ENCODE measurements at regions not wholly inside any gene's neighbourhood (a gene's known extent, or its start where the extent isn't known, plus 50 kb on each side); places are given as distances from the start of the nearest gene placed in this dataset.

DNA sequence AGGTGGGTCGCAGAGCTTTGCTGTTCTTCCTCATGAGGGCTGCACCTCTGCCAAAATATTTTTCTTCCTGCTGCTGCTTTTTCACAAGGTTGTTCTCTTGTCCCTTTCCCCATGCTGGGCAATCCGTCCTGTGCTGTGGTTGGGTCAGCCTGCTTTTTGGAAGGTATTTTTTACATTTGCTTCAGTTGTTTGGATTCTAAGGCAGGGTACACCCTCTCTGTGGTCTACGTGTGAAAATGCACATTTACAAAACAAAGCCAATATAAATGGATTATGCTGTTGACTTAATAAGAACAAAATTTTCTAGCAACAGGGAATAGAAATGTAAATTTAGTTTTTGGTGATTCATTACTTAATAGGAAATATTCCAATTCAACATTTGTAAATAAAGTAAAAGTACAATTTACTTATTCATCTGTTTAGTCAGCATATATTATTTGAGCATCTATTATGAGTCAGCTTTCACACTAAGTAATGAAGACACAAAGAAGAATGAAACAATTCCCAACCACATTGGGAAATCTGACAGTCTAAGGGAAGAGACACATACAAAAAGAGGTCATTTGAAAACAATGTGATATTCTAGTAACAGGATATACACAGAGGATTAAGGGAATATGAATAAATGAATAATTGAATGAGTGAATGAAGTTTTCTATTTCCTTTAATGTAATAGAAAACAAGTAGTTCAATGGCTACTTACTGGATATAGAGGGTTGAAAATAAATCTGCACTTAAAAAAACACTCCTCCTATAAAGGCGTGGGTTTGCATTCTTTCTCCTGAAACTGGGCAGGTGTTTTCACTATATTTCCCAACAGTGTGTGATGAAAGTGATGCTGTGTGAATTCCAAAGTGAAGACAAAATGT is 94.6 kb upstream of the PRICKLE1 start:
- Histone ChIP-seq H3K4me1 (ENCODE audit: control insufficient read depth, insufficient read depth, low read length) (peaks cover 5% of the 10 kb centered on the region), H3K4me3 (ENCODE audit: low read length) (no peak overlapping the region), H3K9ac (ENCODE audit: low read length) (no peak overlapping the region), H3K27me3 (ENCODE audit: control insufficient read depth, insufficient read depth, low read length) (no peaks in the 10 kb centered on the region), H3K27ac (ENCODE audit: low read depth, low read length) (no peak overlapping the region), H3K36me3 (ENCODE audit: control insufficient read depth, insufficient read depth, low read length) (no peaks in the 10 kb centered on the region)

DNA sequence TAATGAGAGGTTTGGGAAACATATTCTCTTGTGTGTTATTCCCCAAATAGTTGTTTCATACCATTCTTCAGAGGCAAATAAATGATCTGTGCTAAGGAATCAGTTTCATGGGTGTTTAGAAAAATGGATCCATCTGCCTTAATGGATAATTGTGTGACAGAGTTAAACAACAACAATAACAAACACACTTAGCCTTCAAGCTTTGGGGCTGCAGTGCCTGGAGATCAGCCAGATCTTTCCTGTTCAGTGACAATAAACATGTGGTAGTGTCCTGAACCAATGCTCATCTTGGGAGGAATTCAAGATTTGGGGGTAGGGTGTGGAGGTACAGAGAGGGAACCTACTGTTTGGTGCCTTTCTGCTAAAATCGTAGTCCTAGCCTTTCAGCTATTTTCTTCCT is 93.7 kb upstream of the PRICKLE1 start:
- Histone ChIP-seq H3K4me3 (ENCODE audit: low read length) (no peak overlapping the region), H3K4me1 (ENCODE audit: control insufficient read depth, insufficient read depth, low read length) (peaks cover 7% of the 10 kb centered on the region), H3K9ac (ENCODE audit: low read length) (no peak overlapping the region), H3K27ac (ENCODE audit: low read depth, low read length) (no peak overlapping the region), H3K36me3 (ENCODE audit: control insufficient read depth, insufficient read depth, low read length) (no peaks in the 10 kb centered on the region), H3K27me3 (ENCODE audit: control insufficient read depth, insufficient read depth, low read length) (no peaks in the 10 kb centered on the region)

DNA sequence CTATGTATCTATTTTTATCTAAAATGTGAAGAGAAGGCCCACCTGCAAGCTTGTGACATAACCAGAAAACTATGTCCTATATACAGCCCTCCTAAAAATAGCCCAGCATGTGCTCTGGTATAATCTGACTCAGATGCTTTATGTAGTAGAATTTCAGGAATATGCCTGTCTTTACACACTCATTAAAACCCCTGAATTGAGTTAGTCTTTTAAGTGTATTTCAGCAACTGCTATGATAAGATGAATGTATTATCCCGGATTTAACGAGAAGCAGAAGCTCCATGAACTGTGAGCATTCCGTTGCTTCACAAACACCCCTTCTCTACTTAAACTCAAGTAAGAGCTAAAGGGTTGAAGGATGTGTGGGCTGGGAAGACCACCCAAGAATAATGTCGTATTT is 89.9 kb upstream of the PRICKLE1 start:
- H3K27me3 ChIP-seq (ENCODE audit: control insufficient read depth, insufficient read depth, low read length), result no peaks in the 10 kb centered on the region
- H3K36me3 ChIP-seq (ENCODE audit: control insufficient read depth, insufficient read depth, low read length), result no peaks in the 10 kb centered on the region
- no peak overlapping the region for H3K4me3 ChIP-seq (ENCODE audit: low read length)
- H3K9ac ChIP-seq (ENCODE audit: low read length), result no peak overlapping the region
- no peak overlapping the region for H3K27ac ChIP-seq (ENCODE audit: low read depth, low read length)
- H3K4me1 ChIP-seq (ENCODE audit: control insufficient read depth, insufficient read depth, low read length), result peaks cover 7% of the 10 kb centered on the region

DNA sequence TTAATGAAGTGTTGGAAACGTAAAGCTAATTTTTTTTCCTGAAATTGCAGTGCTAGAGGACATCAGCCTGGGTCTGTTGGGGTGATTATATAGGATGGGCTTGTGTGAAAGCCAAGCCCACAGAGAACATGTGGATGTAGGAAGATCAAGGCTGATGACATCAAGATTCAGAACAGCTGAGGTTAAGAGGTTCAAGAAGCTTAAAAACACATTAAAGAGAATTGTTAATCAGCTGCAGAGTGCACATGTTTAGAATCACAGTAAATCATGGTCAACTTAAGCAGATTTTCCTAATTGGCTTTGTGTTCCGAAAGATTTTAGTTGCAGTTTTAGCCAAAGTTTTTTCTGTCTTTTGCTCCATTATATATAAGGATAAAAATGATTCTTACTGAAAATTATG is 87.9 kb upstream of the PRICKLE1 start:
- H3K9ac ChIP-seq (ENCODE audit: low read length), result no peak overlapping the region
- no peak overlapping the region for H3K27ac ChIP-seq (ENCODE audit: low read depth, low read length)
- peaks cover 7% of the 10 kb centered on the region for H3K4me1 ChIP-seq (ENCODE audit: control insufficient read depth, insufficient read depth, low read length)
- H3K36me3 ChIP-seq (ENCODE audit: control insufficient read depth, insufficient read depth, low read length), result no peaks in the 10 kb centered on the region
- no peak overlapping the region for H3K4me3 ChIP-seq (ENCODE audit: low read length)
- no peaks in the 10 kb centered on the region for H3K27me3 ChIP-seq (ENCODE audit: control insufficient read depth, insufficient read depth, low read length)

DNA sequence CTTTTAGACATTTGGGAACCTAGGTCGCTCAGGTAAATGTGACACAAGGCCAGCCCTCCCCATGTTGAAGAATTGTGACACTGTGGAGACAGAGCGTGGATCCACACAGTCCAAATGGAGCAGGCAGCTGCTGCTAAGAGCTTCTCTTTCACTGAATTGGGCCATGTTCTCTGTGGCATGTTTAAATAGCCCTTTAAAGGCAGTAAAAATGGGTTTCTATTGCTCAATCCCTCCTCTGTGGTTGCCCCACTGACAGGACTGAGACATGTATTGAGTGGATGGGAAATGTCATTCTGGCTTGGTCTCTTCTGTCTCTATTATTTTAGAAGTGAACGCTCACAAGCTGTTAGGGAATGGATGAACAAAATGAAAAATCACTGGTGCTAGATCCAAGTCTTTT is 84.0 kb upstream of the PRICKLE1 start:
- H3K27me3 ChIP-seq (ENCODE audit: control insufficient read depth, insufficient read depth, low read length), result no peaks in the 10 kb centered on the region
- H3K36me3 ChIP-seq (ENCODE audit: control insufficient read depth, insufficient read depth, low read length), result no peaks in the 10 kb centered on the region
- H3K27ac ChIP-seq (ENCODE audit: low read depth, low read length), result no peak overlapping the region
- no peak overlapping the region for H3K9ac ChIP-seq (ENCODE audit: low read length)
- H3K4me1 ChIP-seq (ENCODE audit: control insufficient read depth, insufficient read depth, low read length), result no peaks in the 10 kb centered on the region
- H3K4me3 ChIP-seq (ENCODE audit: low read length), result no peak overlapping the region

DNA sequence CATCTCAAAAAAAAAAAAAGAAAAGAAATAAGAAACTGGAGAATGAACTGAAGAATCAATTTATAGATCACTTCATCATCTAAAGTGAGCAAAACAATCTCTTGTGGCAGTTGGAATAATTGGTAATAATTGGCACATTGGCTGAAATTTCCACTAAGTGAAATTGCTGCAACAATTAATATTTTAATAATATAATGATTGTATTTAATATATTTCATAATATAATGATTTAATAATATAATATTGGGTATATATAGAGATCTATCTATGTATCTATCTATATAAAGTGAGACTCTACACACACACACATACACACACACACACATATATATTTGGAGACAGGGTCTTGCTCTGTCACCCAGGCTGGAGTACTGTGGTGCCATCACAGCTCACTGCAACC is 81.2 kb upstream of the PRICKLE1 start:
- Histone ChIP-seq H3K36me3 (ENCODE audit: control insufficient read depth, insufficient read depth, low read length) (no peaks in the 10 kb centered on the region), H3K9ac (ENCODE audit: low read length) (no peak overlapping the region), H3K4me1 (ENCODE audit: control insufficient read depth, insufficient read depth, low read length) (no peaks in the 10 kb centered on the region), H3K27ac (ENCODE audit: low read depth, low read length) (no peak overlapping the region), H3K27me3 (ENCODE audit: control insufficient read depth, insufficient read depth, low read length) (no peaks in the 10 kb centered on the region), H3K4me3 (ENCODE audit: low read length) (no peak overlapping the region)

DNA sequence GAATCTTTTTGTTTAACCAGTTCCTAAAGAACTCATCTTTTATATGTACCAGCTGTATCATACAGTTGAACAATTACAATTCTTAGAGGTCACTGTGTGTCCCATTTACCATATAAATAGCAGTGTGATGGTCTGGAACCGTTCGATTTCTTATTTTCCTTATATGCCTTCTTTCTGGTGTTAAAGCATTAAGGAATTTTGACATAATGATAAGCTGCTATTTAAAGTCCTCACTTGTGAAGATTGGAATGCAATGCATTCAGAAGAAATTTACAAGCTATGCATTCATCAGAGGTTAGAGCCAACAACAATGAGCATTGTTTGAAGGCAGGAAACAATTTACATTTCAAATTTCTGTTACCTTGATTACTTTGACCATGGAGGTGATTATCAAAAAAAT is 80.0 kb upstream of the PRICKLE1 start:
- Histone ChIP-seq H3K9ac (ENCODE audit: low read length) (no peak overlapping the region), H3K27ac (ENCODE audit: low read depth, low read length) (no peak overlapping the region), H3K4me1 (ENCODE audit: control insufficient read depth, insufficient read depth, low read length) (no peaks in the 10 kb centered on the region), H3K27me3 (ENCODE audit: control insufficient read depth, insufficient read depth, low read length) (no peaks in the 10 kb centered on the region), H3K36me3 (ENCODE audit: control insufficient read depth, insufficient read depth, low read length) (no peaks in the 10 kb centered on the region), H3K4me3 (ENCODE audit: low read length) (no peak overlapping the region)

DNA sequence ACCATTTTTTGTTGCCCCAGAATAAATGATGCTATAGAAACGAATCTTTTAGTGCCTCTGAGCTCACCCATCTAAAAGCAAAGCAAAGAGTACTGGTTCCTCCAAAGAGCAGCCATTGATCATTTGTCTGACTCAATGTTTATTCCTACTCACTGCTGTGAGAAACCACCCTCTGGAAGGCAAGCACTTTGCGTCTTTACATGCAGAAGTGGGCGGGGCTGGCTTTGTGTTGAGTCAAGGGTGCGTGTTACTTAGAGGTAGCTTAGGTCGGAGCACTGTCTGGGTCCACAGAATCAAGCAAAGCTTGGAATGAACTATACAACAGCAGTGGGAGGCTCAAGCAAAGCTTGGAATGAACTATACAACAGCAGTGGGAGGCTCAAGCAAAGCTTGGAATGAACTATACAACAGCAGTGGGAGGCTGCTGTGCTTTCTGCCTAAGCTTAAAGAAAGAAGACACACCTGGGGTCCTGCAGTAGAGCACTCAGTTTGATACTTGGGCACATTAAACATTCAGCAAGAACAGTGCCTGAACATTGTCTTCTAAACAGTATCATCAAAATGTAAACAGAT is 77.2 kb upstream of the PRICKLE1 start:
- no peaks in the 10 kb centered on the region for H3K4me1 ChIP-seq (ENCODE audit: control insufficient read depth, insufficient read depth, low read length)
- H3K27ac ChIP-seq (ENCODE audit: low read depth, low read length), result no peak overlapping the region
- no peaks in the 10 kb centered on the region for H3K36me3 ChIP-seq (ENCODE audit: control insufficient read depth, insufficient read depth, low read length)
- H3K4me3 ChIP-seq (ENCODE audit: low read length), result no peak overlapping the region
- H3K27me3 ChIP-seq (ENCODE audit: control insufficient read depth, insufficient read depth, low read length), result no peaks in the 10 kb centered on the region
- no peak overlapping the region for H3K9ac ChIP-seq (ENCODE audit: low read length)

DNA sequence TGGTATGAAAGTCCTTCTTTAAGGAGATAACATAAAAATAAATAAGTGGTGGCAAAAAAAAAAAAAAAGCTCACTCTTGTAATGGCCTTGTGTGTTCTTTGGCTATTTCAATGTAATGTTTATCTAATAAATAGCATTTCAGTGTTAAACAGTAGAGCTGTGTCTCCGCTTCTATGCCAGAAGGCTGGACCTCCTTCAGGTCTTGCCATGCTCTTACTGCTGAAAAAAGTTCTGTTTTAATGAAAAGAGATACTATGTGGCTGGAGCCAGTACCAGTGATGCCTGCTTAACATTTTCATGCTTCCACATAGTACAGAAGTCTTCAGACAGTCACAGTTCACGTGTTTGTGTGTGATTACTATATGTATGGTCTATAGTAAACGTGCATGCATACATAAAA is 74.1 kb upstream of the PRICKLE1 start:
- Histone ChIP-seq H3K27me3 (ENCODE audit: control insufficient read depth, insufficient read depth, low read length) (no peaks in the 10 kb centered on the region), H3K9ac (ENCODE audit: low read length) (no peak overlapping the region), H3K4me1 (ENCODE audit: control insufficient read depth, insufficient read depth, low read length) (no peaks in the 10 kb centered on the region), H3K27ac (ENCODE audit: low read depth, low read length) (no peak overlapping the region), H3K4me3 (ENCODE audit: low read length) (no peak overlapping the region), H3K36me3 (ENCODE audit: control insufficient read depth, insufficient read depth, low read length) (no peaks in the 10 kb centered on the region)

DNA sequence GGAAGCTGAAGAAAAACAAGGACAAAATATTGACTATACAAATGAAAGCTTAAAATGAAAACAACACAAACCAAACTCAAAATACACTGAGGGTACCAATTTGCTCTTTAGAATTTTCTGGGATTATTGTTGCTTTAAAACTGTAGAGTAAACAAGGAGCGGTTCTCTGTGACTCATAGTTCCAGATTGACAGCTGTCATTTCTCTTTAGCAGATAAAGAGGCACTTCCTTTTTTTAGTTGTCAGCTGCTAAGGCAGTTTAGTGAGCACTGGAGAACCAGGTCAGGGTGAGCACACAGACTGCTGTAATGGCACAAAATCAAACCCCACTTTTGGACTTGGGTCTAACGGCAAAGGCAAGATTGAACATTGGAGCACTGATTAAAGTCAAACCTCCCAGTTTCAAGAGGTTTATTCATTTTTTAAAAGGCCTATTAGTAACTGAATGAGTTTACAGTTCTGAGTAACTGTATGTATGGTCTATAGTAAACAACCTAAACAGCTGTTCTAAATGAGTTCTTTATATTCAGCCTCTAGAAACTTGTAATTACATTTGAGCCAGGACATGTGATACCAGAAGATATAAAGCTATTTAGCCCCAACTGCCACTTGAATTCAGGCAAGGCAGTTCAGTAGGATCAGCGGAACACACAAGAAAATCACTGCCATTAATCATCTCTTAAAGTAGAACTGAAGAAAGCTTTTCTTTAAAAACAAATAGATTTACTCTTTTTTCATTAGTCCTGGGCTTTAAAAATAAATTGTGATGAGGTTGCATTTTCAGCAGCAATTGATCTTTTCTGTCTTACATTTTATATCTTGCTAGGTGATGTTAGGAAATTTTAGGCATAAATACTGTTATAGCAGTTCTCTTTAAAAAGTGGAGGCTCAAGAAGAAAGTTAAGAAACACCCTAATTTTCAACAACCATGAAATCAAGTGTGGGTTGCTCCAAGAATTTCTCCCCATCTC is 71.7 kb upstream of the PRICKLE1 start:
- no peaks in the 10 kb centered on the region for H3K4me1 ChIP-seq (ENCODE audit: control insufficient read depth, insufficient read depth, low read length)
- no peaks in the 10 kb centered on the region for H3K36me3 ChIP-seq (ENCODE audit: control insufficient read depth, insufficient read depth, low read length)
- no peak overlapping the region for H3K4me3 ChIP-seq (ENCODE audit: low read length)
- H3K27ac ChIP-seq (ENCODE audit: low read depth, low read length), result no peak overlapping the region
- H3K9ac ChIP-seq (ENCODE audit: low read length), result no peak overlapping the region
- no peaks in the 10 kb centered on the region for H3K27me3 ChIP-seq (ENCODE audit: control insufficient read depth, insufficient read depth, low read length)

DNA sequence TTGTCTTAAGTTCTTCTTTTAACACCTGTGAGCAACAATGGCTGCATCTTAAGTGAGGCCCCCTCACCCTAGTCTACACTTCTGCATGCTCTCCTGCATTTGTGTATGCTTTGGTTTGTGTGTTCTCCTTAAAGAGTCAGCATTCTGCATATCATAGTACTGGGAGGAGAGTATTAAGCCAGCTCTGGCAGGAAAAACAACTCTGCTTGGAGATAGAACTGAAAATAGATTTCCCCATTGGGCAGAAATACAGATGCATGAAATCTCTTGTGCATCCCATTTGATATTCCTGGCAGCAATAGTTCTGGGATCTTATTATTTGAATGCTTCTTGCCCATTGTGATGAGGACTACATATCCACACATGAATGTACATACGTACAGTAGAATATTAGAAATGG is 70.6 kb upstream of the PRICKLE1 start:
- no peaks in the 10 kb centered on the region for H3K36me3 ChIP-seq (ENCODE audit: control insufficient read depth, insufficient read depth, low read length)
- no peak overlapping the region for H3K9ac ChIP-seq (ENCODE audit: low read length)
- no peak overlapping the region for H3K27ac ChIP-seq (ENCODE audit: low read depth, low read length)
- no peaks in the 10 kb centered on the region for H3K4me1 ChIP-seq (ENCODE audit: control insufficient read depth, insufficient read depth, low read length)
- no peak overlapping the region for H3K4me3 ChIP-seq (ENCODE audit: low read length)
- H3K27me3 ChIP-seq (ENCODE audit: control insufficient read depth, insufficient read depth, low read length), result no peaks in the 10 kb centered on the region

DNA sequence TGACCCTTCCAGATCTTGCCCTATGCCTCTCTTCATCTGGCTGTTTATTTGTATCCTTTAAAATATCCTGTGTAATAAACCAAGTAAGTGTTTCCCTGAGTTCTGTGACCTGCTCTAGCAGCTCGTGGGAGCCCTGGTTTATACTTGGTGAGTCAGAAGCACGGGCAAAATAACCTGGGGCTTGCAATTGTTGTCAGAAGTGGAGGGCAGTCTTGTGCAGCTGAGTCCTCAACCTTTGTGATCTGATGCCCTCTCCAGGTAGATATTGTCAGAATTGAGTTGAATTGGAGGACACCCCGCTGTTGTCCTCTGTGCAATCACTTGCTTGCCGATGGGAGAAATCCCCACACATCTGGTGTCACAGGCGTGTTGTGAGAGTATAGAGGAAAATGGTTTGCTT is 62.5 kb upstream of the PRICKLE1 start:
- Histone ChIP-seq H3K27me3 (ENCODE audit: control insufficient read depth, insufficient read depth, low read length) (no peaks in the 10 kb centered on the region), H3K9ac (ENCODE audit: low read length) (no peak overlapping the region), H3K27ac (ENCODE audit: low read depth, low read length) (no peak overlapping the region), H3K4me1 (ENCODE audit: control insufficient read depth, insufficient read depth, low read length) (no peaks in the 10 kb centered on the region), H3K4me3 (ENCODE audit: low read length) (no peak overlapping the region), H3K36me3 (ENCODE audit: control insufficient read depth, insufficient read depth, low read length) (no peaks in the 10 kb centered on the region)

Measured in rectal smooth muscle tissue (tissue), 1 donor.